Calu3 (cell line): ENCODE measurements at regions not wholly inside any gene's neighbourhood (a gene's known extent, or its start where the extent isn't known, plus 50 kb on each side); places are given as distances from the start of the nearest gene placed in this dataset.

Experiments used
- BruUV-seq: library from RNA; stranded (reverse); fragments of 400-500 nt; replicated peaks from 2 replicates; lab custom pipeline; 2021; lab: Mats Ljungman, UMichigan
- CTCF ChIA-PET: fragments of 300-600 bp; sonication (Branson Sonifier 250); formaldehyde crosslinking; loops from one replicate; lab custom pipeline; 2022; ENCODE audit warnings: antibody characterized with exemption; lab: Charles Lee
- DNase-seq: peaks from one replicate; pipeline ENCODE4 v3.0.0; 2022
- H3K27ac Mint-ChIP-seq: one replicate; pipeline ENCODE4 v1.8.0; 2022; ENCODE audit warnings: mixed read lengths; ENCODE audit not compliant: unreplicated experiment
- H3K27me3 Mint-ChIP-seq: one replicate; pipeline ENCODE4 v1.8.0; 2022; ENCODE audit warnings: mixed read lengths; ENCODE audit not compliant: unreplicated experiment
- H3K36me3 Mint-ChIP-seq: one replicate; pipeline ENCODE4 v1.8.0; 2022; ENCODE audit warnings: mild to moderate bottlenecking, moderate library complexity, mixed read lengths; ENCODE audit not compliant: insufficient read depth, unreplicated experiment
- H3K4me1 Mint-ChIP-seq: one replicate; pipeline ENCODE4 v1.8.0; 2022; ENCODE audit warnings: mild to moderate bottlenecking, low read depth, mixed read lengths; ENCODE audit not compliant: unreplicated experiment
- H3K4me3 Mint-ChIP-seq: one replicate; pipeline ENCODE4 v1.8.0; 2022; ENCODE audit warnings: mild to moderate bottlenecking, low read depth, moderate library complexity, mixed read lengths; ENCODE audit not compliant: unreplicated experiment
- H3K9me3 Mint-ChIP-seq: one replicate; pipeline ENCODE4 v1.8.0; 2022; ENCODE audit warnings: low read depth, mixed read lengths; ENCODE audit not compliant: unreplicated experiment
- intact Hi-C: fragments of 100-400 bp; cut with micrococcal nuclease; formaldehyde crosslinking; loops from one replicate; pipeline ENCODE4 v1.10.0; 2022; ENCODE audit not compliant: unreplicated experiment
- TF ChIP-seq, protein P1 (sequence below): fragments of 200-600 bp; IDR thresholded peaks from one replicate; pipeline ENCODE4 v1.8.0; 2022; ENCODE audit warnings: antibody characterized with exemption; ENCODE audit not compliant: unreplicated experiment

DNA sequence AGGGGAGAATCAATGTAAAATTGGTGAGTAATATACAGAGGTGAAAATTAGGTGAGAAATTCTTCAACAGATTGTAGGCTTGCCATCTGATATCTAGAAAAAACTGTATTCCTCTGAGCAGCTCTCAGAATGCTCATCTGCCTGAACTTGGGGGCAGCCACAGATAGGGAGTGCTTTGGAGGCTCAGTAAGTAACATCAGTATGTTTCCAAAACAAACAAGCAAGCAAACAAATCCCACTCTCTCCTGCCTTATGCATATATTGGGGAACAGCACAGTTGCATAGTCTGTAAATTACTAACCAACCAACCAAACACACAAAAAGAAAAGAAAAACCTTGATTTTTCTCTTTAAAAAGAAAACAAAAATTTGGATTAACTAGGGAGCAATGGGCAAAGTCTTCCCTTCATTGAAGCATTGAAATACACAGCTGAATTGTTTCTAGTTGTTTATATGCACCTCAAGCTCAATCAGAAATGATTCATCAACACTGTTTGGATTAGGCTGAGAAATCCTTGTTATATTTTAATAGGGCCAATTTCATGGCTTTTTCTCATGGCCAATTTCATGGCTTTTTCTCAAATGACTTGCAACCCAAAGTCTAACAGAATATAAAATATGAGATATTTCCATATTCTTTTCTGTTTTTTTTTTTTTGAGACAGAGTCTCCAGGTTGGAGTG, 50.1 kb upstream of the DEK start:
- no peak overlapping the region for H3K4me3 Mint-ChIP-seq
- H3K36me3 Mint-ChIP-seq = no peaks in the 10 kb centered on the region
- no peaks in the 10 kb centered on the region for H3K9me3 Mint-ChIP-seq
- TF ChIP-seq, protein P1, sequence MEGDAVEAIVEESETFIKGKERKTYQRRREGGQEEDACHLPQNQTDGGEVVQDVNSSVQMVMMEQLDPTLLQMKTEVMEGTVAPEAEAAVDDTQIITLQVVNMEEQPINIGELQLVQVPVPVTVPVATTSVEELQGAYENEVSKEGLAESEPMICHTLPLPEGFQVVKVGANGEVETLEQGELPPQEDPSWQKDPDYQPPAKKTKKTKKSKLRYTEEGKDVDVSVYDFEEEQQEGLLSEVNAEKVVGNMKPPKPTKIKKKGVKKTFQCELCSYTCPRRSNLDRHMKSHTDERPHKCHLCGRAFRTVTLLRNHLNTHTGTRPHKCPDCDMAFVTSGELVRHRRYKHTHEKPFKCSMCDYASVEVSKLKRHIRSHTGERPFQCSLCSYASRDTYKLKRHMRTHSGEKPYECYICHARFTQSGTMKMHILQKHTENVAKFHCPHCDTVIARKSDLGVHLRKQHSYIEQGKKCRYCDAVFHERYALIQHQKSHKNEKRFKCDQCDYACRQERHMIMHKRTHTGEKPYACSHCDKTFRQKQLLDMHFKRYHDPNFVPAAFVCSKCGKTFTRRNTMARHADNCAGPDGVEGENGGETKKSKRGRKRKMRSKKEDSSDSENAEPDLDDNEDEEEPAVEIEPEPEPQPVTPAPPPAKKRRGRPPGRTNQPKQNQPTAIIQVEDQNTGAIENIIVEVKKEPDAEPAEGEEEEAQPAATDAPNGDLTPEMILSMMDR = no peak
- no peaks in the 10 kb centered on the region for H3K4me1 Mint-ChIP-seq
- intact Hi-C loops = no loop called here
- CTCF ChIA-PET = interaction anchor here (1.6 kb wide), 1 partner anchor 14 kb away, joined by 3 read pairs; no protein-coding TSS in a partner anchor
- H3K27ac Mint-ChIP-seq = no peak overlapping the region
- H3K27me3 Mint-ChIP-seq = no peaks in the 10 kb centered on the region
- DNase-seq = no peak
- no TSS peak for BruUV-seq
